Fibroblast of pulmonary artery (primary cell): ENCODE measurements at regions not wholly inside any gene's neighbourhood (a gene's known extent, or its start where the extent isn't known, plus 50 kb on each side); places are given as distances from the start of the nearest gene placed in this dataset.

Source experiments
- DNase-seq: peaks from one replicate; pipeline ENCODE4 v3.0.0-alpha.2; 2010; ENCODE audit warnings: low read depth
- H3K4me3 ChIP-seq: replicated peaks from 2 replicates; pipeline ENCODE4 v1.5.1; 2011; ENCODE audit warnings: low read depth, mild to moderate bottlenecking, control low read depth, low read length, moderate library complexity
- CTCF ChIP-seq: IDR thresholded peaks from 2 replicates; pipeline ENCODE4 v1.5.1; 2011; ENCODE audit warnings: mild to moderate bottlenecking, control low read depth, low read length, inconsistent platforms; ENCODE audit errors: missing control alignments

DNA sequence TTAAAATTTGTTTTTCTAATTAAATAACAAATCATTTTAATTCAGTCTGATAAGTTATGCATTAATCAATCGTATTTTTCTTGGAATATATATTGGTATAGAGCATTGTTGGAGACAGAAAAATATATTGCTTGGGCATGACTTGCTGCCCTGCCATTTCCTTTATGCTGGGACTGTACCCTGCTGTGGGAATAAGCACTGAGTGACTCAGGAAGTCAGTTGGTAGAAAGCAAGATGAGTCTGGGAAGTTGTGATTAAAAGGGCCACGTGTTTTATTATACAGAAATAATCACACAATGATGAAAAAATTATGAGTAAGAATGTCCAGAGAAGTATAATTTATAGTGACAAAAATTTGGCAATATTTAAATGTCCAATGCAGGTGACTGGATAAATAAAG, 139.5 kb downstream of the KIF18A start:
- no peak overlapping the region for H3K4me3 ChIP-seq
- TF ChIP-seq CTCF = no peak
- no peak for DNase-seq

DNA sequence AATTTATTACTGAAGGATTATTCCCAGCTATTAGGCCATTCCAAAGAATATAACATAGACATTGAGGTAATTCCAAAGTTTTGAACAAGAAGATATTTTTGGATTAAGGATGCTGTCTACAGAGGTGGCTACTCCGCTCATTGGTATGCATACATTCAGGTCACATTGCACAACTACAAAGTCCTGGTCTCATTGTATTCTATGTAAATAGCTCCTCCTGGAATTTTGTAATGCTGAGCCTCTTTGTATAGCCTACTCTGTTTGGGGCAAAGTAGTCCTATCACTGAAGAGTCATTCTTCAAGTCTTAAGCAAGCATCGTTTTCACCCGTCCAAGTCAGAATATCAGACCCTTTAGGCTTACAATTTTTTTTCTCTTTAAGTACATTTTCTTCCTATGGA, 142.4 kb downstream of the KIF18A start:
- H3K4me3 ChIP-seq = no peak overlapping the region
- no peak for TF ChIP-seq CTCF
- no peak for DNase-seq

DNA sequence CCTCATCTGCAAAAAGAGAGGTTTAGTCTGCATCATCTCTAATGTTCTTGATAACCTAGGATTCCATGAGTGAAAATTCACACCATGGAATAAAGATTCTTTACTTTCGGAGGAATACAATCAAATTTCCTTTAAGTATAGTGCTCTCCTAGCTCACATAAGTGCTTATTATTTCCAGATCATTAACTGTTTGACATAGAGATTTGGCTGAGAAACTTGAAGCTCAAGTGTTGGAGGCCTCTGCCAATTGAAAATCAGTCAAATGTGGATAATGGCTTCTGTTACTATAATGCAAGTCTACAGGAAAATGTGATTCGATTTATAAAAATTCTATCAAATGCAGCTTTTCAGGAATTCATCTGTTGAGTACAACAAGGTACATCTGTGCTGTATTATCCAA, 144.6 kb downstream of the KIF18A start:
- H3K4me3 ChIP-seq = no peak overlapping the region

GRCh38 chr11:27949951-27950738, 157.8 kb downstream of the KIF18A start:
- DNase-seq = no peak
- no peak overlapping the region for H3K4me3 ChIP-seq
- TF ChIP-seq CTCF = no peak

More for the DNA sequence above, 144.6 kb downstream of the KIF18A start:
- no peak for DNase-seq
- TF ChIP-seq CTCF = no peak

DNA sequence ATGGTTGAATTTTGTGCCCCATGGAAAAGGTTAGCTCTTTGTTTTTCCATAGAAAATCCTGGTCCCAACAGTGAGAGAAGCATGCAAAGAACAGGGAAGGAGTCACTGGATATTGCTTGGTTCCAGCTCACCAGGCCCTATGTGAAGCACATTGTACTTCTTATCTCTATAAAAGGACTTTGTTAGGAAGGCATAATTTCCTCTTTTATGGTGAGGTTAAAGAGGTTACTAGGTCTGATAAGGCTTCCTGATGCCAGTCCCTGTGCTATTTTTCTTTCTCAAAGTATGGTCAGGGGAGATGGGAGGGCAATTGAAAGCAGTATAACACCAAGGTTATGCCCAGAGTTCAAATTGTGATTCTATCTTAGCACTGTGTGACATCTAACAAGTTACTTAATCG, 162.6 kb downstream of the KIF18A start:
- DNase-seq = no peak
- no peak for TF ChIP-seq CTCF
- no peak overlapping the region for H3K4me3 ChIP-seq

- DNase-seq = peak; percentile 36
- H3K4me3 ChIP-seq = no peak overlapping the region
- TF ChIP-seq CTCF = no peak
Observed at GRCh38 chr11:27938011-27938410, 169.9 kb downstream of the KIF18A start.

DNA sequence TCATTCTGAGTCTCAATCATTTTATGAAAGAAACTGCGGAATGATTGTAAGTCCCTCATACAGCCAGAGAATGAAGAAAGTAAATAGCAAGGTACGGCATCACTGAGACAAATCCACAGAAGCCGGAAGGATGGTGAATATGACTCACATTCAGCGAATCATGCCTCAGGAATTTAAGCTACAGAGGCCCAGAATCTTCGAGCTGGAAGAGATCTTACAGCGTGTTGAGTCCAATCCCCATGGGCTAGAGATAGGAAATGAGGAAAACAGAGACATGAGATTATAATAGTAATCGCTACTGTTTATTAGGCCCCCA, 173.2 kb downstream of the KIF18A start:
- peak; percentile 93 for DNase-seq
- no peak overlapping the region for H3K4me3 ChIP-seq
- TF ChIP-seq CTCF = no peak
